SH-SY5Y (cell line): ENCODE measurements at regions not wholly inside any gene's neighbourhood (a gene's known extent, or its start where the extent isn't known, plus 50 kb on each side); places are given as distances from the start of the nearest gene placed in this dataset.

Experiments used
- GATA2 ChIP-seq: IDR thresholded peaks from 2 replicates; pipeline ENCODE4 v1.6.1; 2011; ENCODE audit warnings: mild to moderate bottlenecking, low read depth, low read length
- GATA3 ChIP-seq: IDR thresholded peaks from 2 replicates; pipeline ENCODE4 v1.6.1; 2011; ENCODE audit warnings: low read depth, mild to moderate bottlenecking, low read length, moderate library complexity

DNA sequence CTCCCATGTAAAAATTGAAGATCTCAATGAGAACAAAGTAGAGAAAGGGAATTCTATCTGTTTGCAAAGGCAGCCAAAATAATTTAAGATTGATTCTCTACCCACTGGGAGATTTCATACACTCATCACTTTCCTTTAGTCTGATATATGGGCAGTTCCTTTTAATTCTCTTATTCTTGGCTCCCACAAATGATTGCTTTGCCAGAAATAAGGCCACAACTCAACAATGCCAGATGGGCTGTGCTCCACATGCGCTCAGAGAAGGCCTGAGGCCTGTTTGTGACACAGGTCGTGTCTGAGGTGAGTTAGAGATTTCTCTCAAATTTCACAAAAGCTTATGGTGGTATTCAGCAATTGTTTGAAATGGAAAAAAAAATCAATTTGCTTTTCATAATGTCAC, 501.9 kb upstream of the SEMA3D start:
- TF ChIP-seq GATA2, result no peak
- no peak for TF ChIP-seq GATA3
